Thyroid gland (tissue), 4 donors: ENCODE measurements at regions not wholly inside any gene's neighbourhood (a gene's known extent, or its start where the extent isn't known, plus 50 kb on each side); places are given as distances from the start of the nearest gene placed in this dataset.

Source experiments
- POLR2A ChIP-seq, 2 donors: fragments of 450-650 bp; IDR thresholded peaks; one replicate each; pipeline ENCODE4 v1.6.1; 2017; ENCODE audit warnings: antibody characterized with exemption in 2 of 2, mild to moderate bottlenecking in 2 of 2, moderate library complexity in 1 of 2
- TF ChIP-seq, protein P1 (sequence below), 6 experiments: fragments of 200-600 bp in 3 of 6; fragments of 450-650 bp in 3 of 6; sonication (generic) in 3 of 6; IDR thresholded peaks; one replicate each; pipeline ENCODE4 v1.5.1; 2016 to 2019; ENCODE audit warnings: antibody characterized with exemption in 6 of 6, mild to moderate bottlenecking in 2 of 6, inconsistent platforms in 1 of 6, moderate library complexity in 1 of 6

DNA sequence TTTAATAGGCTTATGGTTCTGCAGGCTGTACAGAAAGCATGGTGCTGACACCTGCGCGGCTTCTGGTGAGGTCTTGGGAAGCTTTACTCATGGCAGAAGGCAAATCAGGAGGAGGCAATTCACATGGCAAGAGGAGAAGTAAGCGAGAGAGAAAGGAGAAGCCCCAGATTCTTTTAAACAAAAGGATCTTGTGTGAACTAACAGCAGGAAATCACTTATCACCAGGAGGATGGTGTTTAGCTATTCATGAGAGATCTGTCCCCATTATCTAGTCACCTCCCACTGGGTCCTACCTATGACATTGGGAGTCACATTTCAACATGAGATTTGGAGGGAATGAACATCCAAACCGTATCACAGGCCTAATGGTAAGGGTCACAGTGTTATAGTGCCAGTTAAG lies 678.0 kb upstream of the KCND2 start:
- TF ChIP-seq, protein P1, sequence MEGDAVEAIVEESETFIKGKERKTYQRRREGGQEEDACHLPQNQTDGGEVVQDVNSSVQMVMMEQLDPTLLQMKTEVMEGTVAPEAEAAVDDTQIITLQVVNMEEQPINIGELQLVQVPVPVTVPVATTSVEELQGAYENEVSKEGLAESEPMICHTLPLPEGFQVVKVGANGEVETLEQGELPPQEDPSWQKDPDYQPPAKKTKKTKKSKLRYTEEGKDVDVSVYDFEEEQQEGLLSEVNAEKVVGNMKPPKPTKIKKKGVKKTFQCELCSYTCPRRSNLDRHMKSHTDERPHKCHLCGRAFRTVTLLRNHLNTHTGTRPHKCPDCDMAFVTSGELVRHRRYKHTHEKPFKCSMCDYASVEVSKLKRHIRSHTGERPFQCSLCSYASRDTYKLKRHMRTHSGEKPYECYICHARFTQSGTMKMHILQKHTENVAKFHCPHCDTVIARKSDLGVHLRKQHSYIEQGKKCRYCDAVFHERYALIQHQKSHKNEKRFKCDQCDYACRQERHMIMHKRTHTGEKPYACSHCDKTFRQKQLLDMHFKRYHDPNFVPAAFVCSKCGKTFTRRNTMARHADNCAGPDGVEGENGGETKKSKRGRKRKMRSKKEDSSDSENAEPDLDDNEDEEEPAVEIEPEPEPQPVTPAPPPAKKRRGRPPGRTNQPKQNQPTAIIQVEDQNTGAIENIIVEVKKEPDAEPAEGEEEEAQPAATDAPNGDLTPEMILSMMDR (IDR thresholded peaks at IDR 0.05): no peak
- TF ChIP-seq POLR2A (IDR thresholded peaks at IDR 0.05): no peak
